ENCODE measurements at regions not wholly inside any gene's neighbourhood (a gene's known extent, or its start where the extent isn't known, plus 50 kb on each side); places are given as distances from the start of the nearest gene placed in this dataset.

DNA sequence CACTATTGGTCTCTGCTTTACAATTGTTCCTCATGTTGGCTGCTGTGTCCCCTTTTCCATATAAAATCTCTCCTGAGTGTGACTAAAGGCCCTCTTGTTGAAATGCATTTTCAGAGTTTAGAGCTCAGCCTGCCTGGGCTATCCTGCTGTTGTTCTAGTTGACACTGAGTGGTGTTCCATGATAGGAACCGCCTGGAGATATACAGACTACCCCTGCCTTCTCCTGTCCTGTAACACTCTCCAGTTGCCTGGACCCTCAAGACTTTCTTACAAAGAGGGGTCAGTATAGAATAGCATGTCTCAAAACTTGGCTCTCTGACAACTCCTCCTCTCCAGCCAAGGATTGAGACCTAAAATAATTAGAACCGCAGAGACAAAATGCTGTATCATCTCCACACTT, 152.0 kb upstream of the POU3F1 start:
- TF ChIP-seq, protein P1, sequence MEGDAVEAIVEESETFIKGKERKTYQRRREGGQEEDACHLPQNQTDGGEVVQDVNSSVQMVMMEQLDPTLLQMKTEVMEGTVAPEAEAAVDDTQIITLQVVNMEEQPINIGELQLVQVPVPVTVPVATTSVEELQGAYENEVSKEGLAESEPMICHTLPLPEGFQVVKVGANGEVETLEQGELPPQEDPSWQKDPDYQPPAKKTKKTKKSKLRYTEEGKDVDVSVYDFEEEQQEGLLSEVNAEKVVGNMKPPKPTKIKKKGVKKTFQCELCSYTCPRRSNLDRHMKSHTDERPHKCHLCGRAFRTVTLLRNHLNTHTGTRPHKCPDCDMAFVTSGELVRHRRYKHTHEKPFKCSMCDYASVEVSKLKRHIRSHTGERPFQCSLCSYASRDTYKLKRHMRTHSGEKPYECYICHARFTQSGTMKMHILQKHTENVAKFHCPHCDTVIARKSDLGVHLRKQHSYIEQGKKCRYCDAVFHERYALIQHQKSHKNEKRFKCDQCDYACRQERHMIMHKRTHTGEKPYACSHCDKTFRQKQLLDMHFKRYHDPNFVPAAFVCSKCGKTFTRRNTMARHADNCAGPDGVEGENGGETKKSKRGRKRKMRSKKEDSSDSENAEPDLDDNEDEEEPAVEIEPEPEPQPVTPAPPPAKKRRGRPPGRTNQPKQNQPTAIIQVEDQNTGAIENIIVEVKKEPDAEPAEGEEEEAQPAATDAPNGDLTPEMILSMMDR (IDR thresholded peaks at IDR 0.05; ENCODE audit: low read length) = no peak
- no peak for TF ChIP-seq EZH2 (IDR thresholded peaks at IDR 0.05; ENCODE audit: borderline replicate concordance, low read length)

Measured in OCI-LY1 (cell line).